Thyroid gland (tissue), 4 donors: ENCODE measurements at regions not wholly inside any gene's neighbourhood (a gene's known extent, or its start where the extent isn't known, plus 50 kb on each side); places are given as distances from the start of the nearest gene placed in this dataset. TPM values are rescaled to one million over a fixed set of nuclear protein-coding genes. Genes with fewer than 3 reads are reported as not detected.

Experiments used
- DNase-seq, 2 donors: peaks; one replicate each; pipeline ENCODE4 v3.0.0-alpha.2; 2019
- H3K27ac ChIP-seq, 3 donors: fragments of 200-600 bp; sonication (generic); 1 replicate in 2 of 3; 2 replicates in 1 of 3; pipeline ENCODE4 v1.5.1; 2016 to 2019; ENCODE audit warnings: mild to moderate bottlenecking in 1 of 3, moderate library complexity in 1 of 3
- H3K27me3 ChIP-seq: fragments of 200-600 bp; sonication (generic); one replicate; pipeline ENCODE4 v1.5.1; 2019
- H3K36me3 ChIP-seq, 2 donors: fragments of 200-600 bp; sonication (generic); one replicate each; pipeline ENCODE4 v1.5.1; 2016 to 2019
- H3K4me1 ChIP-seq, 2 donors: fragments of 200-600 bp; sonication (generic); one replicate each; pipeline ENCODE4 v1.5.1; 2017 to 2019
- H3K4me3 ChIP-seq, 3 donors: fragments of 200-600 bp; sonication (generic); replicated peaks in 1 of 3; 1 replicate in 2 of 3; 2 replicates in 1 of 3; pipeline ENCODE4 v1.5.1; 2016; ENCODE audit warnings: mild to moderate bottlenecking in 1 of 3
- H3K9me3 ChIP-seq: fragments of 200-600 bp; sonication (generic); one replicate; pipeline ENCODE4 v1.5.1; 2017
- POLR2A ChIP-seq, 2 donors: fragments of 450-650 bp; IDR thresholded peaks; one replicate each; pipeline ENCODE4 v1.6.1; 2017; ENCODE audit warnings: antibody characterized with exemption in 2 of 2, mild to moderate bottlenecking in 2 of 2, moderate library complexity in 1 of 2
- WGBS, 2 donors: methylation state at CpG; one replicate each; pipeline ENCODE4 v1.1.5; 2017; 5-methylcytosine and 5-hydroxymethylcytosine counted together
- intact Hi-C: fragments of 100-400 bp; cut with DNase I; formaldehyde crosslinking; loops from one replicate; pipeline ENCODE4 v1.15.1; 2023
- small RNA-seq: library from RNA; depleted of rRNA; stranded (forward); fragments of <200 nt; gene quantifications from one replicate; pipeline ENCODE3, GENCODE V24; 2016
- TF ChIP-seq, protein P1 (sequence below), 6 experiments: fragments of 200-600 bp in 3 of 6; fragments of 450-650 bp in 3 of 6; sonication (generic) in 3 of 6; IDR thresholded peaks; one replicate each; pipeline ENCODE4 v1.5.1; 2016 to 2019; ENCODE audit warnings: antibody characterized with exemption in 6 of 6, mild to moderate bottlenecking in 2 of 6, inconsistent platforms in 1 of 6, moderate library complexity in 1 of 6

DNA sequence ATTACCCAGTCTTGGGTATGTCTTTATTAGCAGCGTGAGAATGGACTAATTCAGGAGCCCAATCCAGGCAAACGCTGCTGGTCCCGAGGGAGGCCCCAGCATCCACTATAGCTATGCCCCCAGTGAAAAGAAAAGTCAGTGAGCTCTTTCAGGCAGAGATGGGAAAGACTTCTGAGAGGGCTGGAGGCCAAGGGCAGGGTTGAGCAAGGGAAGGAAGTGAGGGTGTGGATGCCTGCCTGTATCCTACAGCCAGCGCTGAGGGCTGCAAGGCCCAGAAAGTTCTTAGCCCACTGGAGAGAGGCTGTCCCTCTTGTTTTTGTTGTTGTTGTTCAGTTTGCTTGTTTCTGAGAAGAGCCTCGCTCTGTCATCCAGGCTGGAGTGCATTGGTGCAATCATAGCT lies 261.6 kb downstream of the ZEB1 start:
- Histone ChIP-seq H3K27me3 (no peaks in the 10 kb centered on the region), H3K27ac (no peak overlapping the region), H3K4me3 (no peak overlapping the region), H3K9me3 (no peaks in the 10 kb centered on the region), H3K4me1 (peaks cover 0 to 11% of the 10 kb centered on the region in 2 donors), H3K36me3 (no peaks in the 10 kb centered on the region)
- WGBS, 2 donors = 79 to 82% methylated on average over 5 of the region's 5 CpGs
- TF ChIP-seq, protein P1, sequence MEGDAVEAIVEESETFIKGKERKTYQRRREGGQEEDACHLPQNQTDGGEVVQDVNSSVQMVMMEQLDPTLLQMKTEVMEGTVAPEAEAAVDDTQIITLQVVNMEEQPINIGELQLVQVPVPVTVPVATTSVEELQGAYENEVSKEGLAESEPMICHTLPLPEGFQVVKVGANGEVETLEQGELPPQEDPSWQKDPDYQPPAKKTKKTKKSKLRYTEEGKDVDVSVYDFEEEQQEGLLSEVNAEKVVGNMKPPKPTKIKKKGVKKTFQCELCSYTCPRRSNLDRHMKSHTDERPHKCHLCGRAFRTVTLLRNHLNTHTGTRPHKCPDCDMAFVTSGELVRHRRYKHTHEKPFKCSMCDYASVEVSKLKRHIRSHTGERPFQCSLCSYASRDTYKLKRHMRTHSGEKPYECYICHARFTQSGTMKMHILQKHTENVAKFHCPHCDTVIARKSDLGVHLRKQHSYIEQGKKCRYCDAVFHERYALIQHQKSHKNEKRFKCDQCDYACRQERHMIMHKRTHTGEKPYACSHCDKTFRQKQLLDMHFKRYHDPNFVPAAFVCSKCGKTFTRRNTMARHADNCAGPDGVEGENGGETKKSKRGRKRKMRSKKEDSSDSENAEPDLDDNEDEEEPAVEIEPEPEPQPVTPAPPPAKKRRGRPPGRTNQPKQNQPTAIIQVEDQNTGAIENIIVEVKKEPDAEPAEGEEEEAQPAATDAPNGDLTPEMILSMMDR (IDR thresholded peaks at IDR 0.05) = no peak
- no peak for TF ChIP-seq POLR2A (IDR thresholded peaks at IDR 0.05)
- DNase-seq = no peak
- intact Hi-C loops = no loop called here

Small RNAs in the stretch of these regions (small RNA-seq; reads per million reads assigned to genes)
- gene AL161935.2 = not detected
